IPS-18a (cell line): ENCODE measurements at regions not wholly inside any gene's neighbourhood (a gene's known extent, or its start where the extent isn't known, plus 50 kb on each side); places are given as distances from the start of the nearest gene placed in this dataset.

ENCODE experiments used
- H3K27ac ChIP-seq: one replicate; pipeline ENCODE4 v1.5.1; 2013; ENCODE audit warnings: low read length
- H3K27me3 ChIP-seq: one replicate; pipeline ENCODE4 v1.6.1; 2013; ENCODE audit warnings: mild to moderate bottlenecking, low read length; ENCODE audit not compliant: control insufficient read depth, insufficient read depth
- H3K36me3 ChIP-seq: one replicate; pipeline ENCODE4 v1.6.1; 2013; ENCODE audit warnings: low read depth, low read length; ENCODE audit not compliant: control insufficient read depth
- H3K4me1 ChIP-seq: one replicate; pipeline ENCODE4 v1.6.1; 2013; ENCODE audit warnings: low read depth, low read length; ENCODE audit not compliant: control insufficient read depth
- H3K4me3 ChIP-seq: one replicate; pipeline ENCODE4 v1.5.1; 2013; ENCODE audit warnings: low read length
- H3K9ac ChIP-seq: one replicate; pipeline ENCODE4 v1.6.1; 2013; ENCODE audit warnings: mild to moderate bottlenecking, low read length, moderate library complexity
- H3K9me3 ChIP-seq: one replicate; pipeline ENCODE4 v1.6.1; 2013; ENCODE audit warnings: low read depth, low read length; ENCODE audit not compliant: control insufficient read depth

DNA sequence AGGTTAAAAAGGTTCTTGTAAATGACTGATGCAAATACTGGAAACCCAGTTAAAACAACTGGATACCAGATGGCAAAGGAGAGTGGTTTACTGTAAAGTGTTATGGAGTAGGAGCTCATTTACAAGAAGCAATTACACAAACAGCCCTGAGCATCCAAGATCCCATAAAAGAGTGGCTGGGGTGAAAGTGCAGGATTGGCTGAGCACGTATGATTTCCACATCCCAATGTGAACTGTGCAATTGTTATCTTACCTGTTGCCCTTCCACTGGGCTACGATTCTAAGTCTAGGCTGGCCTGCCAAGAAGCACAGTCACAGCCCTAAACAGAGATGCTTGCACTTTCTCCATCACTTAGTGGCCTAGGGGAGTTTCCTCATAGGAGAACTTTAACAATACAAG is 277.6 kb upstream of the RUNX1 start:
- Histone ChIP-seq H3K4me1 (no peaks in the 10 kb centered on the region), H3K27me3 (no peaks in the 10 kb centered on the region), H3K36me3 (no peaks in the 10 kb centered on the region), H3K9me3 (no peaks in the 10 kb centered on the region), H3K27ac (no peak overlapping the region), H3K4me3 (no peak overlapping the region), H3K9ac (no peak overlapping the region)

GRCh38 chr21:35325953-35326352 is 276.9 kb upstream of the RUNX1 start:
- no peak overlapping the region for H3K4me3 ChIP-seq
- no peaks in the 10 kb centered on the region for H3K36me3 ChIP-seq
- H3K27me3 ChIP-seq: no peaks in the 10 kb centered on the region
- no peaks in the 10 kb centered on the region for H3K9me3 ChIP-seq
- H3K9ac ChIP-seq: no peak overlapping the region
- H3K27ac ChIP-seq: no peak overlapping the region
- H3K4me1 ChIP-seq: no peaks in the 10 kb centered on the region

GRCh38 chr21:35324372-35325220 is 275.5 kb upstream of the RUNX1 start:
- no peak overlapping the region for H3K9ac ChIP-seq
- H3K9me3 ChIP-seq: no peaks in the 10 kb centered on the region
- no peaks in the 10 kb centered on the region for H3K36me3 ChIP-seq
- no peaks in the 10 kb centered on the region for H3K4me1 ChIP-seq
- H3K27me3 ChIP-seq: no peaks in the 10 kb centered on the region
- H3K27ac ChIP-seq: no peak overlapping the region
- no peak overlapping the region for H3K4me3 ChIP-seq

- no peaks in the 10 kb centered on the region for H3K27me3 ChIP-seq
- no peaks in the 10 kb centered on the region for H3K36me3 ChIP-seq
- no peak overlapping the region for H3K27ac ChIP-seq
- no peaks in the 10 kb centered on the region for H3K9me3 ChIP-seq
- H3K9ac ChIP-seq: no peak overlapping the region
- no peaks in the 10 kb centered on the region for H3K4me1 ChIP-seq
- H3K4me3 ChIP-seq: no peak overlapping the region
Measured at GRCh38 chr21:35323947-35324346, 274.8 kb upstream of the RUNX1 start.

GRCh38 chr21:35321322-35322200 is 272.5 kb upstream of the RUNX1 start:
- H3K27me3 ChIP-seq: no peaks in the 10 kb centered on the region
- no peak overlapping the region for H3K9ac ChIP-seq
- H3K36me3 ChIP-seq: no peaks in the 10 kb centered on the region
- H3K4me3 ChIP-seq: no peak overlapping the region
- no peaks in the 10 kb centered on the region for H3K4me1 ChIP-seq
- no peak overlapping the region for H3K27ac ChIP-seq
- no peaks in the 10 kb centered on the region for H3K9me3 ChIP-seq

- H3K9me3 ChIP-seq: no peaks in the 10 kb centered on the region
- H3K36me3 ChIP-seq: no peaks in the 10 kb centered on the region
- H3K27me3 ChIP-seq: no peaks in the 10 kb centered on the region
- H3K27ac ChIP-seq: no peak overlapping the region
- H3K9ac ChIP-seq: no peak overlapping the region
- H3K4me3 ChIP-seq: no peak overlapping the region
- H3K4me1 ChIP-seq: no peaks in the 10 kb centered on the region
Measured at GRCh38 chr21:35319684-35320283, 270.7 kb upstream of the RUNX1 start.

DNA sequence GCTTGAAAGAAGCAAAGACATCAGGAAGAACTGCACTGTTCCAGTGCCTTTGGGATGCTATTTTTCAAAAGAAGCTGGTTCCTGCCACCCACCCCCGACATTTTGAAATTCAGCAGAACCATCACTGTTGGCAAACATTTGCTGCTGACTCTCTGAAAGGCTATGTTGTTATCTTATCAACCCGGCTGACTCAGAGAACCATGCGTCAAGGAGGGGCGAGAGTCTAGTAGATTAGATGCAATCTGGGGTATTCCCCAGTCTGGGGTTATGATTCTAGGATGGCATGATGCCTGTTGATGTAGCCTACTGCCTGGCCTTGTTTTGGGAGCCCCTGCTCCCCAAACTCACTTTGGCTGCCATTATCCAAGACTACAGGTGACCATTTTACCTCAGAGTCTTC is 267.8 kb upstream of the RUNX1 start:
- no peaks in the 10 kb centered on the region for H3K27me3 ChIP-seq
- H3K9me3 ChIP-seq: no peaks in the 10 kb centered on the region
- no peak overlapping the region for H3K9ac ChIP-seq
- no peak overlapping the region for H3K27ac ChIP-seq
- H3K4me1 ChIP-seq: no peaks in the 10 kb centered on the region
- H3K36me3 ChIP-seq: no peaks in the 10 kb centered on the region
- H3K4me3 ChIP-seq: no peak overlapping the region

DNA sequence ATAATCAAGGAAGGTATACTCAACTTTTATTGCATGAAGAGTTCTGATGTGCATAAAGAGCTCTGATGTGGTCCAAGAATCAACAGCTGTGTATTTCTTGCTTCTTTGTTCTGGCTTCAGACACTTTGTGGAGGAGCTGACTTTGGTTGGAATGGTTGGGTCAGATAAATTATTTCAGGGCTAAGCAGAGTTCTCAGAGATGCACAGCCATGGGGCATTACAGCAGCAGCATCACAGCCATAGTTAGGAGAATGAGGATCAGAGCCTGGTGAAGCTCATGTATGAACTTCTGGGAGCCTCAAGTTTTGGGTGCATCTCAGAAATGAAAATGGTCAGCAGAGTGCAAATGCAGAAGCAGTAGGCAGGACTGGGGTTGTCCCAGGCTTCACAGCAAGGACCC is 267.4 kb upstream of the RUNX1 start:
- Histone ChIP-seq H3K9me3 (no peaks in the 10 kb centered on the region), H3K4me1 (no peaks in the 10 kb centered on the region), H3K4me3 (no peak overlapping the region), H3K36me3 (no peaks in the 10 kb centered on the region), H3K9ac (no peak overlapping the region), H3K27ac (no peak overlapping the region), H3K27me3 (no peaks in the 10 kb centered on the region)

- H3K4me1 ChIP-seq: no peaks in the 10 kb centered on the region
- no peak overlapping the region for H3K9ac ChIP-seq
- no peaks in the 10 kb centered on the region for H3K27me3 ChIP-seq
Measured at GRCh38 chr21:35314857-35315582, 265.9 kb upstream of the RUNX1 start.

DNA sequence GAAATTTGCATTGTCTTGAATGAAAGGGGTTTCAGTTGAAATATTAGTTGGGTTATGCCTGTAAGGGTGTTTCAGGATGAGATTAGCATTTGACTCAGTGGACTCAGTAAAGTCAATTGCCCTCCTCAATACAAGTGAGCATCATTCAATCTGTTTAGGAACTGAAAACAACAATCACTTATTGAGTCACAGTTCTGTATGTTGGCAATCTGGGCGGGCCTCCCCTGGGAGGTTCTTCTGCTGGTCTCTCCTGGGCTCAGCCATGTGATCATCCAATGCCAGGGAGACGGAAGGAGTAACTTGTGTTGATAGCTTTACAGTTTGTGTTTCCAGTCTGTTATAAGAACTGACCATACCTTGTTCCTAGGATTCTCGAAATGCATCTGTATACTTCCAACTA is 262.9 kb upstream of the RUNX1 start:
- H3K4me3 ChIP-seq: no peak overlapping the region
- H3K4me1 ChIP-seq: no peaks in the 10 kb centered on the region
- H3K9ac ChIP-seq: no peak overlapping the region
- H3K27ac ChIP-seq: no peak overlapping the region
- H3K9me3 ChIP-seq: no peaks in the 10 kb centered on the region
- H3K36me3 ChIP-seq: no peaks in the 10 kb centered on the region
- H3K27me3 ChIP-seq: no peaks in the 10 kb centered on the region

More at GRCh38 chr21:35314857-35315582, 265.9 kb upstream of the RUNX1 start:
- Histone ChIP-seq H3K27ac (no peak overlapping the region), H3K4me3 (no peak overlapping the region), H3K36me3 (no peaks in the 10 kb centered on the region), H3K9me3 (no peaks in the 10 kb centered on the region)

- Histone ChIP-seq H3K27ac (no peak overlapping the region), H3K4me3 (no peak overlapping the region), H3K27me3 (no peaks in the 10 kb centered on the region)
Measured at GRCh38 chr21:35309316-35309715, 260.2 kb upstream of the RUNX1 start.

More at GRCh38 chr21:35309316-35309715, 260.2 kb upstream of the RUNX1 start:
- Histone ChIP-seq H3K9me3 (no peaks in the 10 kb centered on the region), H3K9ac (no peak overlapping the region), H3K4me1 (no peaks in the 10 kb centered on the region), H3K36me3 (no peaks in the 10 kb centered on the region)
